Liver (tissue), 8 donors: ENCODE measurements at regions not wholly inside any gene's neighbourhood (a gene's known extent, or its start where the extent isn't known, plus 50 kb on each side); places are given as distances from the start of the nearest gene placed in this dataset.
"Not testable (repeated sequence)": the region's sequence is repeated elsewhere in the genome, so short reads cannot be mapped to it uniquely, and the experiment has no call there.

Experiments
- DNase-seq: peaks from one replicate; pipeline ENCODE4 v3.0.0-alpha.2; 2017; ENCODE audit warnings: low spot score
- H3K27ac ChIP-seq, 2 donors: one replicate each; pipeline ENCODE4 v1.7.0; 2013; ENCODE audit warnings: inconsistent platforms in 2 of 2, low read length in 2 of 2, control low read depth in 1 of 2, low read depth in 1 of 2, mild to moderate bottlenecking in 1 of 2
- H3K27me3 ChIP-seq, 4 donors: one replicate each; pipeline versions ENCODE4 v1.6.1 to v1.7.0; 2013; ENCODE audit warnings: low read length in 3 of 4, inconsistent platforms in 1 of 4, mild to moderate bottlenecking in 1 of 4, moderate library complexity in 1 of 4; ENCODE audit not compliant: control insufficient read depth in 4 of 4, insufficient read depth in 4 of 4
- H3K36me3 ChIP-seq, 4 donors: one replicate each; pipeline versions ENCODE4 v1.6.1 to v1.7.0; 2013; ENCODE audit warnings: low read length in 3 of 4, mild to moderate bottlenecking in 3 of 4, low read depth in 1 of 4, moderate library complexity in 1 of 4; ENCODE audit not compliant: control insufficient read depth in 4 of 4, insufficient read depth in 3 of 4
- H3K4me1 ChIP-seq, 4 donors: one replicate each; pipeline versions ENCODE4 v1.6.1 to v1.7.0; 2013; ENCODE audit warnings: low read length in 3 of 4, mild to moderate bottlenecking in 3 of 4, moderate library complexity in 1 of 4; ENCODE audit not compliant: control insufficient read depth in 4 of 4, insufficient read depth in 4 of 4
- H3K4me3 ChIP-seq, 3 donors: one replicate each; pipeline versions ENCODE4 v1.6.1 to v1.7.0; 2013; ENCODE audit warnings: low read length in 3 of 3, control low read depth in 1 of 3, low read depth in 1 of 3, mild to moderate bottlenecking in 1 of 3
- H3K9ac ChIP-seq, 2 donors: one replicate each; pipeline ENCODE4 v1.7.0; 2013; ENCODE audit warnings: low read length in 2 of 2, mild to moderate bottlenecking in 2 of 2, moderate library complexity in 2 of 2, control low read depth in 1 of 2, low read depth in 1 of 2
- H3K9me3 ChIP-seq, 4 donors: one replicate each; pipeline versions ENCODE4 v1.6.1 to v1.7.0; 2013; ENCODE audit warnings: low read length in 3 of 4; ENCODE audit not compliant: control insufficient read depth in 4 of 4
- ATF3 ChIP-seq: IDR thresholded peaks from 2 replicates; pipeline ENCODE4 v1.6.1; 2016; ENCODE audit warnings: antibody characterized with exemption
- CTCF ChIP-seq: fragments of 150-350 bp; IDR thresholded peaks from 2 replicates; pipeline ENCODE4 v1.5.1; 2017; ENCODE audit warnings: improper control_type of control experiment, low read depth, low read length; ENCODE audit not compliant: missing input control
- EGR1 ChIP-seq, 2 donors: IDR thresholded peaks; 2 replicates each; pipeline ENCODE4 v1.6.1; 2016 to 2018; ENCODE audit warnings: antibody characterized with exemption in 2 of 2, low read depth in 2 of 2
- FOXA2 ChIP-seq: IDR thresholded peaks from 2 replicates; pipeline ENCODE4 v1.6.1; 2016; ENCODE audit warnings: antibody characterized with exemption
- GABPA ChIP-seq, 2 donors: IDR thresholded peaks in 1 of 2; conservative IDR thresholded peaks in 1 of 2; 2 replicates each; pipeline ENCODE4 v1.6.1; 2016; ENCODE audit warnings: antibody characterized with exemption in 2 of 2, mild to moderate bottlenecking in 1 of 2, moderate library complexity in 1 of 2
- HNF4A ChIP-seq, 2 donors: conservative IDR thresholded peaks; 2 replicates each; pipeline ENCODE4 v1.6.1; 2016; ENCODE audit warnings: antibody characterized with exemption in 2 of 2, mild to moderate bottlenecking in 2 of 2
- MAX ChIP-seq: IDR thresholded peaks from 2 replicates; pipeline ENCODE4 v1.6.1; 2016; ENCODE audit warnings: antibody characterized with exemption
- RAD21 ChIP-seq, 2 donors: IDR thresholded peaks; 2 replicates each; pipeline ENCODE4 v1.6.1; 2016; ENCODE audit warnings: antibody characterized with exemption in 2 of 2, mild to moderate bottlenecking in 2 of 2
- SP1 ChIP-seq: IDR thresholded peaks from 2 replicates; pipeline ENCODE4 v1.6.1; 2018; ENCODE audit warnings: antibody characterized with exemption, mild to moderate bottlenecking
- TAF1 ChIP-seq: conservative IDR thresholded peaks from 2 replicates; pipeline ENCODE4 v1.6.1; 2016; ENCODE audit warnings: antibody characterized with exemption, mild to moderate bottlenecking
- YY1 ChIP-seq: IDR thresholded peaks from 2 replicates; pipeline ENCODE4 v1.6.1; 2016; ENCODE audit warnings: antibody characterized with exemption, mild to moderate bottlenecking
- ZBTB33 ChIP-seq: IDR thresholded peaks from 2 replicates; pipeline ENCODE4 v1.6.1; 2016; ENCODE audit warnings: antibody characterized with exemption
- WGBS: extraction: QIAGEN DNeasy Blood & Tissue Kit; methylation state at CpG from one replicate; pipeline ENCODE4 v1.1.7; 2013; 5-methylcytosine and 5-hydroxymethylcytosine counted together
- donor health status: healthy.
- donor health status: healthy.
- donor health status: healthy.
- donor health status: healthy.
- donor health status: healthy.

GRCh38 chr20:58031350-58031749, 197.1 kb downstream of the ANKRD60 start:
- not testable (repeated sequence) for H3K4me1 ChIP-seq, H3K9me3 ChIP-seq, H3K36me3 ChIP-seq, H3K4me3 ChIP-seq, H3K27ac ChIP-seq, H3K9ac ChIP-seq
- WGBS: 88% methylated on average over 7 of the region's 7 CpGs
- DNase-seq: peak; percentile 16
- peaks cover 0 to 11% (median 3%) of the 10 kb centered on the region in 4 donors for H3K27me3 ChIP-seq

- WGBS: 50% methylated on average over 3 of the region's 3 CpGs
- H3K36me3 ChIP-seq: no peaks in the 10 kb centered on the region
- H3K4me3 ChIP-seq: no peak overlapping the region
- TF ChIP-seq RAD21 (IDR thresholded peaks at IDR 0.05): peak in 1 of 2 donors; percentile 7
- no peak for TF ChIP-seq FOXA2
- peak; percentile 32 for DNase-seq
- H3K4me1 ChIP-seq: no peaks in the 10 kb centered on the region
- H3K9me3 ChIP-seq: no peaks in the 10 kb centered on the region
- H3K27me3 ChIP-seq: peaks cover 0 to 8% (median 2%) of the 10 kb centered on the region in 4 donors
- H3K9ac ChIP-seq: no peak overlapping the region
- H3K27ac ChIP-seq: no peak overlapping the region
Measured at GRCh38 chr20:58028123-58028522, 200.3 kb downstream of the ANKRD60 start.

- Histone ChIP-seq H3K27me3 (peaks cover 0 to 5% (median 2%) of the 10 kb centered on the region in 4 donors), H3K4me1 (no peaks in the 10 kb centered on the region), H3K9me3 (no peaks in the 10 kb centered on the region), H3K27ac (no peak overlapping the region), H3K4me3 (no peak overlapping the region), H3K9ac (no peak overlapping the region), H3K36me3 (no peaks in the 10 kb centered on the region)
- TF ChIP-seq CTCF (no peak), YY1 (no peak), TAF1 (no peak)
- 46% methylated on average over 2 of the region's 2 CpGs for WGBS
- no peak for DNase-seq
Measured at GRCh38 chr20:58026361-58026760, 202.1 kb downstream of the ANKRD60 start.

- Histone ChIP-seq H3K4me1 (no peaks in the 10 kb centered on the region), H3K27me3 (peaks cover 0 to 5% (median 2%) of the 10 kb centered on the region in 4 donors), H3K9me3 (no peaks in the 10 kb centered on the region), H3K9ac (no peak overlapping the region), H3K4me3 (no peak overlapping the region), H3K27ac (no peak overlapping the region), H3K36me3 (no peaks in the 10 kb centered on the region)
- TF ChIP-seq MAX: no peak
- TF ChIP-seq ZBTB33: no peak
- TF ChIP-seq SP1: no peak
- no peak for TF ChIP-seq CTCF
- TF ChIP-seq FOXA2: no peak
- TF ChIP-seq ATF3: no peak
- no peak for TF ChIP-seq RAD21 (IDR thresholded peaks at IDR 0.05)
- TF ChIP-seq GABPA (IDR thresholded peaks at IDR 0.05 in 1 of 2, conservative IDR thresholded peaks at IDR 0.05 in 1 of 2): no peak
- no peak for TF ChIP-seq EGR1 (IDR thresholded peaks at IDR 0.05; ENCODE audit: low read depth in 2 of 2)
- no peak for TF ChIP-seq HNF4A (conservative IDR thresholded peaks at IDR 0.05)
- peak; percentile 21 for DNase-seq
- WGBS: 36% methylated on average over 3 of the region's 3 CpGs
Measured at GRCh38 chr20:58025233-58025632, 203.2 kb downstream of the ANKRD60 start.
